NB4 (cell line): ENCODE measurements at regions not wholly inside any gene's neighbourhood (a gene's known extent, or its start where the extent isn't known, plus 50 kb on each side); places are given as distances from the start of the nearest gene placed in this dataset.

Experiments used
- DNase-seq: peaks from one replicate; pipeline ENCODE4 v3.0.0; 2010; ENCODE audit warnings: low read depth
- H3K4me3 ChIP-seq: one replicate; pipeline ENCODE4 v1.5.1; 2011; ENCODE audit warnings: mild to moderate bottlenecking, low read depth, low read length, moderate library complexity
- CTCF ChIP-seq: IDR thresholded peaks from one replicate; pipeline ENCODE4 v1.5.1; 2012; ENCODE audit warnings: low read depth, low read length
- MAX ChIP-seq: IDR thresholded peaks from 2 replicates; pipeline ENCODE4 v1.6.1; 2011; ENCODE audit warnings: low read depth, low read length
- MYC ChIP-seq: IDR thresholded peaks from 2 replicates; pipeline ENCODE4 v1.6.1; 2011; ENCODE audit warnings: low read depth, low read length
- POLR2A ChIP-seq: IDR thresholded peaks from 2 replicates; pipeline ENCODE4 v1.6.1; 2011; ENCODE audit warnings: mild to moderate bottlenecking; ENCODE audit not compliant: insufficient read length; ENCODE audit errors: extremely low read depth

- DNase-seq: no peak
- no peak overlapping the region for H3K4me3 ChIP-seq
- TF ChIP-seq MYC (no peak), POLR2A (no peak), CTCF (no peak), MAX (no peak)
Observed at GRCh38 chr1:239301251-239301650, 85.1 kb upstream of the CHRM3 start.

DNA sequence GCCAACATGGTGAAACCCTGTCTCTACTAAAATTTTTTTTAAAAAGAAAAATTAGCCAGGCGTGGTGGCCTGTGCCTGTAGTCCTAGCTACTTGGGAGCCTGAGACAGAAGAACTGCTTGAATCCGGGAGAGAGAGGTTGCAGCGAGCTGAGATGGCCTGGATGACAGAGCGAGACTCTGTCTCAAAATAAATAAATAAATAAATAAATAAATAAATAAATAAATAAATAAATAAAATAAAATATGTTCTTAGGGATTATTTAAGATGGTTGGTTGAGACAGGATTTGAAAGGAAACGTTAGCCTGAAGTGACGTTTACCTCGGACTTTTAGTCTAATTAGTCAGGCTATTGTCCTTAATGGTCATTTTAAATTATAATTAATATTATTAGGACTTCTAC is 88.5 kb upstream of the CHRM3 start:
- no peak for DNase-seq
- TF ChIP-seq CTCF: no peak
- TF ChIP-seq MAX: no peak
- no peak for TF ChIP-seq MYC
- no peak for TF ChIP-seq POLR2A
- no peak overlapping the region for H3K4me3 ChIP-seq

DNA sequence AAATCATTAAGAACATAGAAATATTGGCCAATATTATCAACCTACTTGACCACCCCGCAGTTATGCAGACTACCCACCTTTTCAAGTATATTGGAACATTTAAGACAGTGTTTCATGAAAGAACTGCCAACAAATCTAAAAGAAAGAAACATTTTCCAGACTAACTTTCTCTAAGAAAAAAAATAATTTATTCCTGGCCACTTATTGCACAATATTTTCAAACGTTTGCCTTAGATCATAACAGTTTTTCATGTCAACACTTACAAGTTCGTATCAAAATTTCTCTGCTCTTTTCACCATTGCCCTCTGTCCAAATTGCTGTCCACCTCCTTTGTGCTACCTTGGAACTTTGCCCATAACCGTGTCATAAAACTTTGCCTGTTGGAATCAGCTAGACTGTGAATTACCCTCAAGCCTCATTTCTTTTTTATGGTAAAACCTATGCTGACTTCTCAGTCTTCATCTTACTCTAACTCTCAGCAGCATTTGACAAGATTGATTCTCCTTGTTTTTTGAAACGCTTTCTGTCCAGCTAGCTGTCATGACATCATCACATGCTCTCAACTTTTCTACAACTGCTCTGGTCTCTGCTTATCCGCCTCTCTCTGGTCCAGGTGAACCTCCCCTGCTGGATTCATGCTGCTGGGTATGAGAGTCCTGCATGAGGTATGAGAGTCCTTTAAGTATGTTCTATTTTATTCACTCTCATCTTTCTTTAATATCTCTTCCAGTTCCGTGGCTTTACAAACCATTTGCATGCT is 92.8 kb upstream of the CHRM3 start:
- no peak overlapping the region for H3K4me3 ChIP-seq
- no peak for DNase-seq
- TF ChIP-seq MAX: no peak
- TF ChIP-seq CTCF: no peak
- no peak for TF ChIP-seq MYC
- no peak for TF ChIP-seq POLR2A

GRCh38 chr1:239288820-239289554 is 97.4 kb upstream of the CHRM3 start:
- no peak overlapping the region for H3K4me3 ChIP-seq
- TF ChIP-seq POLR2A (no peak), MAX (no peak), CTCF (no peak), MYC (no peak)
- DNase-seq: no peak

- no peak for DNase-seq
- TF ChIP-seq CTCF: no peak
- no peak for TF ChIP-seq MAX
- TF ChIP-seq POLR2A: no peak
- TF ChIP-seq MYC: no peak
- H3K4me3 ChIP-seq: no peak overlapping the region
Observed at GRCh38 chr1:239287296-239287695, 99.1 kb upstream of the CHRM3 start.
